CD4-positive, alpha-beta T cell (primary cell): ENCODE measurements at regions not wholly inside any gene's neighbourhood (a gene's known extent, or its start where the extent isn't known, plus 50 kb on each side); places are given as distances from the start of the nearest gene placed in this dataset.

Experiments
- ATAC-seq: fragments of 200-7000 bp; cut with Tn5 transposase; one replicate; pipeline ENCODE4 v1.10.0; 2022; ENCODE audit warnings: mild to moderate bottlenecking; ENCODE audit not compliant: poor library complexity
- CTCF ChIA-PET: fragments of 350-600 bp; sonication (Branson Sonifier 250); formaldehyde crosslinking; loops from one replicate; lab custom pipeline; 2021; ENCODE audit warnings: antibody characterized with exemption, inconsistent platforms; lab: Charles Lee
- POLR2A ChIA-PET: fragments of 350-600 bp; sonication (Branson Sonifier 250); formaldehyde crosslinking; loops from one replicate; lab custom pipeline; 2021; ENCODE audit warnings: antibody characterized with exemption, inconsistent platforms; lab: Charles Lee
- DNase-seq, 14 experiments: peaks; one replicate each; pipeline ENCODE4 v3.0.0-alpha.2; 2013 to 2020; ENCODE audit warnings: mixed read lengths in 2 of 14
- H3K27ac ChIP-seq, 2 donors: one replicate each; pipeline versions ENCODE4 v1.5.1 to v1.7.0; 2013; ENCODE audit warnings: low read length in 2 of 2, low read depth in 1 of 2, mild to moderate bottlenecking in 1 of 2
- H3K27me3 ChIP-seq, 2 experiments: 1 replicate in 1 of 2; 2 replicates in 1 of 2; pipeline versions ENCODE4 v1.6.1 to v1.7.0; 2013; ENCODE audit warnings: low read length in 2 of 2, control low read depth in 1 of 2, mild to moderate bottlenecking in 1 of 2, moderate library complexity in 1 of 2; ENCODE audit not compliant: insufficient read depth in 2 of 2, control insufficient read depth in 1 of 2
- H3K36me3 ChIP-seq: one replicate; pipeline ENCODE4 v1.6.1; 2013; ENCODE audit warnings: low read length, control low read depth; ENCODE audit not compliant: insufficient read depth
- H3K4me1 ChIP-seq: one replicate; pipeline ENCODE4 v1.6.1; 2013; ENCODE audit warnings: low read length, control low read depth; ENCODE audit not compliant: insufficient read depth
- H3K4me3 ChIP-seq: one replicate; pipeline ENCODE4 v1.5.1; 2013; ENCODE audit warnings: mild to moderate bottlenecking, low read length, moderate library complexity
- H3K9me3 ChIP-seq, 2 experiments: 1 replicate in 1 of 2; 2 replicates in 1 of 2; pipeline versions ENCODE4 v1.6.1 to v1.7.0; 2013; ENCODE audit warnings: low read length in 2 of 2, mild to moderate bottlenecking in 2 of 2, control low read depth in 1 of 2, moderate library complexity in 1 of 2; ENCODE audit not compliant: control insufficient read depth in 1 of 2, insufficient read depth in 1 of 2
- H3K27ac Mint-ChIP-seq: one replicate; pipeline ENCODE4 v1.8.0; 2020; ENCODE audit warnings: mixed read lengths
- H3K27me3 Mint-ChIP-seq: one replicate; pipeline ENCODE4 v1.8.0; 2021; ENCODE audit warnings: mixed read lengths
- H3K36me3 Mint-ChIP-seq: one replicate; pipeline ENCODE4 v1.8.0; 2021; ENCODE audit warnings: low read depth, mixed read lengths
- H3K4me1 Mint-ChIP-seq: one replicate; pipeline ENCODE4 v1.8.0; 2021; ENCODE audit warnings: low read depth, mixed read lengths
- H3K4me3 Mint-ChIP-seq: one replicate; pipeline ENCODE4 v1.8.0; 2020; ENCODE audit warnings: mild to moderate bottlenecking, mixed read lengths
- H3K9me3 Mint-ChIP-seq: one replicate; pipeline ENCODE4 v1.8.0; 2020; ENCODE audit warnings: mixed read lengths
- CTCF ChIP-seq: fragments of 200-600 bp; IDR thresholded peaks from one replicate; pipeline ENCODE4 v1.8.0; 2022; ENCODE audit warnings: antibody characterized with exemption, mild to moderate bottlenecking
- intact Hi-C, 2 experiments: fragments of 100-400 bp; cut with DNase I in 1 of 2; cut with micrococcal nuclease in 1 of 2; formaldehyde crosslinking; loops; one replicate each; pipeline versions ENCODE4 v1.15.1 to v1.9.0; 2023 to 2025; cut with DNase I, micrococcal nuclease

GRCh38 chr6:159535656-159536350, 157.2 kb downstream of the SOD2 start:
- Mint-ChIP-seq H3K4me3 (no peak overlapping the region), H3K36me3 (no peaks in the 10 kb centered on the region), H3K4me1 (no peaks in the 10 kb centered on the region), H3K9me3 (no peaks in the 10 kb centered on the region), H3K27me3 (peaks cover 5% of the 10 kb centered on the region), H3K27ac (no peak overlapping the region)
- no peak for TF ChIP-seq CTCF
- Histone ChIP-seq H3K36me3 (no peaks in the 10 kb centered on the region), H3K9me3 (peaks cover 0 to 8% of the 10 kb centered on the region in 2 experiments), H3K4me3 (no peak overlapping the region), H3K4me1 (no peaks in the 10 kb centered on the region), H3K27ac (no peak overlapping the region), H3K27me3 (peaks cover 0 to 9% of the 10 kb centered on the region in 2 experiments)
- DNase-seq: no peak
- ChIA-PET POLR2A (no interaction called here), CTCF (no interaction called here)
- ATAC-seq: no peak
- intact Hi-C loops: no loop called here

- ChIA-PET POLR2A (no interaction called here), CTCF (no interaction called here)
- no peaks in the 10 kb centered on the region for H3K4me1 ChIP-seq
- TF ChIP-seq CTCF: no peak
- no peak overlapping the region for H3K4me3 ChIP-seq
- Mint-ChIP-seq H3K9me3 (no peaks in the 10 kb centered on the region), H3K36me3 (no peaks in the 10 kb centered on the region), H3K4me1 (no peaks in the 10 kb centered on the region), H3K27me3 (peaks cover 15% of the 10 kb centered on the region), H3K4me3 (no peak overlapping the region), H3K27ac (no peak overlapping the region)
- H3K36me3 ChIP-seq: no peaks in the 10 kb centered on the region
- no peak overlapping the region for H3K27ac ChIP-seq
- H3K9me3 ChIP-seq: no peaks in the 10 kb centered on the region
- intact Hi-C loops: no loop called here
- ATAC-seq (no peak), DNase-seq (no peak)
- peaks cover 0 to 9% of the 10 kb centered on the region in 2 experiments for H3K27me3 ChIP-seq
Measured at GRCh38 chr6:159533568-159533967, 159.5 kb downstream of the SOD2 start.

- H3K36me3 ChIP-seq: no peaks in the 10 kb centered on the region
- Mint-ChIP-seq H3K36me3 (no peaks in the 10 kb centered on the region), H3K27me3 (peaks cover 16% of the 10 kb centered on the region), H3K4me3 (no peak overlapping the region), H3K4me1 (no peaks in the 10 kb centered on the region), H3K9me3 (no peaks in the 10 kb centered on the region), H3K27ac (no peak overlapping the region)
- no peak overlapping the region for H3K27ac ChIP-seq
- no peak for DNase-seq
- ChIA-PET CTCF (no interaction called here), POLR2A (no interaction called here)
- intact Hi-C loops: no loop called here
- ATAC-seq: no peak
- H3K27me3 ChIP-seq: peaks cover 0 to 9% of the 10 kb centered on the region in 2 experiments
- TF ChIP-seq CTCF: no peak
- H3K4me1 ChIP-seq: no peaks in the 10 kb centered on the region
- H3K9me3 ChIP-seq: no peaks in the 10 kb centered on the region
- no peak overlapping the region for H3K4me3 ChIP-seq
Measured at GRCh38 chr6:159533016-159533415, 160.0 kb downstream of the SOD2 start.
